Lower leg skin (tissue), 4 donors: ENCODE measurements at regions not wholly inside any gene's neighbourhood (a gene's known extent, or its start where the extent isn't known, plus 50 kb on each side); places are given as distances from the start of the nearest gene placed in this dataset.

Experiments used
- DNase-seq, 2 donors: peaks; one replicate each; pipeline ENCODE4 v3.0.0-alpha.2; 2019; ENCODE audit warnings: low spot score in 2 of 2
- H3K4me3 ChIP-seq: fragments of 200-600 bp; sonication (generic); 2 replicates; pipeline ENCODE4 v1.5.1; 2017; ENCODE audit warnings: mild to moderate bottlenecking, low read depth; ENCODE audit not compliant: poor library complexity, severe bottlenecking
- CTCF ChIP-seq, 3 donors: fragments of 450-650 bp; IDR thresholded peaks; one replicate each; pipeline ENCODE4 v1.5.1; 2016; ENCODE audit warnings: antibody characterized with exemption in 3 of 3, mild to moderate bottlenecking in 3 of 3, moderate library complexity in 2 of 3
- POLR2A ChIP-seq, 2 donors: fragments of 450-650 bp; IDR thresholded peaks; one replicate each; pipeline ENCODE4 v1.6.1; 2016 to 2017; ENCODE audit warnings: antibody characterized with exemption in 2 of 2, mild to moderate bottlenecking in 1 of 2, moderate library complexity in 1 of 2
- WGBS, 2 donors: methylation state at CpG; one replicate each; pipeline ENCODE4 v1.1.5; 2018; 5-methylcytosine and 5-hydroxymethylcytosine counted together
- intact Hi-C: fragments of 100-400 bp; cut with DNase I; formaldehyde crosslinking; loops from one replicate; pipeline ENCODE4 v1.15.0; 2023; ENCODE audit warnings: low total_unique reads

GRCh38 chr21:38664841-38665240 is 140.9 kb upstream of the ETS2 start:
- H3K4me3 ChIP-seq: no peak overlapping the region
- intact Hi-C loops: no loop called here
- 58 to 66% methylated on average over 4 of the region's 4 CpGs for WGBS, 2 donors
- DNase-seq: no peak
- TF ChIP-seq POLR2A (IDR thresholded peaks at IDR 0.05) (no peak), CTCF (IDR thresholded peaks at IDR 0.05) (no peak)

- H3K4me3 ChIP-seq: no peak overlapping the region
- TF ChIP-seq CTCF (IDR thresholded peaks at IDR 0.05): no peak
- no peak for TF ChIP-seq POLR2A (IDR thresholded peaks at IDR 0.05)
- 74 to 83% methylated on average over 11 of the region's 11 CpGs for WGBS, 2 donors
- intact Hi-C loops: no loop called here
- no peak for DNase-seq
Measured at GRCh38 chr21:38667291-38667870, 138.3 kb upstream of the ETS2 start.

- intact Hi-C loops: no loop called here
- 95 to 100% methylated on average over 1 of the region's 1 CpG for WGBS, 2 donors
Measured at GRCh38 chr21:38668067-38668466, 137.7 kb upstream of the ETS2 start.

GRCh38 chr21:38668541-38668940 is 137.2 kb upstream of the ETS2 start:
- intact Hi-C loops: no loop called here
- 82 to 90% methylated on average over 6 of the region's 6 CpGs for WGBS, 2 donors
- no peak for DNase-seq

More at GRCh38 chr21:38668067-38668466, 137.7 kb upstream of the ETS2 start:
- H3K4me3 ChIP-seq: no peak overlapping the region
- TF ChIP-seq CTCF (IDR thresholded peaks at IDR 0.05) (no peak), POLR2A (IDR thresholded peaks at IDR 0.05) (no peak)
- no peak for DNase-seq

GRCh38 chr21:38669186-38669585 is 136.5 kb upstream of the ETS2 start:
- no peak for DNase-seq
- H3K4me3 ChIP-seq: no peak overlapping the region
- intact Hi-C loops: no loop called here
- WGBS, 2 donors: 82 to 85% methylated on average over 6 of the region's 6 CpGs
- TF ChIP-seq CTCF (IDR thresholded peaks at IDR 0.05): no peak
- TF ChIP-seq POLR2A (IDR thresholded peaks at IDR 0.05): no peak

More at GRCh38 chr21:38668541-38668940, 137.2 kb upstream of the ETS2 start:
- H3K4me3 ChIP-seq: no peak overlapping the region
- TF ChIP-seq CTCF (IDR thresholded peaks at IDR 0.05): no peak

- intact Hi-C loops: no loop called here
- DNase-seq: no peak
- TF ChIP-seq CTCF (IDR thresholded peaks at IDR 0.05) (no peak), POLR2A (IDR thresholded peaks at IDR 0.05) (no peak)
- no peak overlapping the region for H3K4me3 ChIP-seq
- 93 to 94% methylated on average over 7 of the region's 7 CpGs for WGBS, 2 donors
Measured at GRCh38 chr21:38670861-38671260, 134.9 kb upstream of the ETS2 start.
